Posterior vena cava (tissue), 2 donors: ENCODE measurements at regions not wholly inside any gene's neighbourhood (a gene's known extent, or its start where the extent isn't known, plus 50 kb on each side); places are given as distances from the start of the nearest gene placed in this dataset.

ENCODE experiments used
- DNase-seq: peaks from one replicate; pipeline ENCODE4 v3.0.0-alpha.2; 2020; ENCODE audit warnings: low spot score
- intact Hi-C, 2 donors: fragments of 100-400 bp; cut with DNase I; formaldehyde crosslinking; loops; one replicate each; pipeline versions ENCODE4 v1.14.1 to v1.14.2; 2022 to 2023
- donor health status: DM: yes; HTN: yes; CAD: no.
- donor health status: DM: yes; HTN: yes; CAD: no.

- intact Hi-C loops = no loop called here
Measured at GRCh38 chrX:82041034-82041433, 839.1 kb downstream of the SH3BGRL start.

GRCh38 chrX:82058728-82059127, 856.8 kb downstream of the SH3BGRL start:
- intact Hi-C loops = no loop called here
- DNase-seq = no peak

More at GRCh38 chrX:82041034-82041433, 839.1 kb downstream of the SH3BGRL start:
- no peak for DNase-seq

DNA sequence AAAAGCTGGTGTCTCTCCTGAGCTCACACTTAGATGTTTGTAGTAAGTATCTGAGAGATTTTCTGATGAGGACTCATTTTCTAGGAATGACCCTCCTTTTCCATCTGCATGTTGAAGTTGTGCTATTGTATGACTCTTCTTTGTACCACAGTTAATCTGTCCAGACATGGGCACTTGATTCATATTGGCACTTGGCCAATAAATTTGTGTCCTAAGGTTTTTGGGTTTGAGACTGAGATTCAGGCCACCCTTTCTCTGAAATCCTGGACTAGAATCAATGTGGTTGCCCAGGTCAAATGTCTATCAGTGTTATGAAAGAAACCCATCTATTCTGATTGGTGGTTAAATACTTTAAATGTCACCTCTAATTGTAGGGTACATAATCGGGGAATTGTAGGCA, 869.0 kb downstream of the SH3BGRL start:
- intact Hi-C loops = no loop called here
- no peak for DNase-seq

DNA sequence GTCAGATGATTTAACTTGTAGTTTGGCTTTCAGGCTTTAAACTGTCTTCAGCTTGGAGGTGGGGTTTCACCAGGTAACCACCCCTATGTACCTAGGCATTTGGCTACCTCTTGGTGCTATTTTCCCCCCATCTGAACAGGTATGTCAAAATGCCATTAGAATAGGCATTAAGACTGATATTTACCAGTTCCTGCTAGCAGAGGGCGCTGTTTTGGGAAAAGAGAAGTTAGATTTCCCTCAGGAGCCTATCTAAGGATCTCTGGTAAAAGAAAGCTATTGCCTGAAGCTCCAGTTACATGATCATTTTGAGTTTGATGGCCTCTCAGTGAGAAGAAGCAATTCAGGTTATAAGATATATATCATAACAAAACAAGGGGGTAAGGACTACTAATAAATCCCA, 879.1 kb downstream of the SH3BGRL start:
- DNase-seq = no peak
- intact Hi-C loops = no loop called here

- intact Hi-C loops = no loop called here
- no peak for DNase-seq
Measured at GRCh38 chrX:82087699-82088098, 885.8 kb downstream of the SH3BGRL start.

DNA sequence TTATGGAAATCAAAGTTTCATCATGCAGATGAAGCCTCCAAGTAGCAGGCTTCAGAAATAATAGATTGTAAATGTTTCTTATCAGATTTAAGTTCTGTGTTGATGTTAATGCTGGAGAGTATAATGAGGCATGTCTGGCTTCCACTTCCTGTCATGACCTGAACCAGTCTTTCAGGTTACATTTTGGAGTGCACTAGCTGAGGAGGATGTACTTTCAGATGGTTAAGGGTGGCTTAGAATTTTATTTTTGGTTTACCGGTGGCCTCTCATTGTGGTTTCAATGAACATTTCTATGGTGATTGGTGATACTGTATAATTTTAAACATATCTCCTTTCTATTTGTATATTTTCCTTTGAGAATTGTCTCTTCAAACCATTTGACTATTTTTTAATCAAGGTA, 890.4 kb downstream of the SH3BGRL start:
- intact Hi-C loops = no loop called here
- DNase-seq = no peak

- intact Hi-C loops = no loop called here
Measured at GRCh38 chrX:82125103-82125502, 923.2 kb downstream of the SH3BGRL start.

DNA sequence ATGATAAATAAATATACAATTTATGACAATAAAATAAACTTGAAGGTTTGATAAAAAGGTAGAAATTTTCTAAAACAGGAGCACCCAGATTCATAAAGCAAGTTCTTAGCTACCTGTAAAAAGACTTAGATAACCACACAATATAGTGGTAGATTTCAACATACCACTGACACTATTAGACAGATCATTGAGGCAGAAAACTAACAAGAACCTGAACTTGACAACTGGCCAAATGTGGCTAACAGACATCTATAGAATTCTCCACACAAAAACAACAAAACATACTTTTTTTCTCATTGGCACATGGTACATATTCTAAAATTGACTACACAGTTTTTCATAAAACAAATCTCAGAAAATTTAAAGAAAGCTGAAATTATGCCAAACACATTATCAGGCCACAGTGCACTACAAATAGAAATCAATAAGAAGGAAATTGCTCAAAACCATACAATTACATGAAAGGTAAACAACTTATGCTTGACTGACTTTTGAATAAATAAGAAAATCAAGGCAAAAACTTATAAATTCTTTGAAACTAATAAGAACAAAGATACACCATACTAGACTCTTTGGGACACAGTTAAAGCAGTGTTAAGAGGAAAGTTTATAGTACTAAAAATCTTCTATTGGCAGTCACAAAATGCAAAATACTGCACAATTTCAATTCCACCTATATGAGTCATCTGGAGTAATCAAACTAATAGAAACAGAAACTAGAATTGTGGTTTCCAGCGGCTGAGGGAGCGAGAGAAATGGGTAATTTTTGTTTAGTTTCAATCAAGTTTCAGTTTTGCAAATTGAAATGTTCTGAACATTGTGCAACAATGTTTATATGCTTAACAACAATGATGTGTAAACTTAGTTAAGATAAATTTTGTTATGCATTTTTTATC, 925.6 kb downstream of the SH3BGRL start:
- DNase-seq = no peak
- intact Hi-C loops = no loop called here

More at GRCh38 chrX:82125103-82125502, 923.2 kb downstream of the SH3BGRL start:
- no peak for DNase-seq

DNA sequence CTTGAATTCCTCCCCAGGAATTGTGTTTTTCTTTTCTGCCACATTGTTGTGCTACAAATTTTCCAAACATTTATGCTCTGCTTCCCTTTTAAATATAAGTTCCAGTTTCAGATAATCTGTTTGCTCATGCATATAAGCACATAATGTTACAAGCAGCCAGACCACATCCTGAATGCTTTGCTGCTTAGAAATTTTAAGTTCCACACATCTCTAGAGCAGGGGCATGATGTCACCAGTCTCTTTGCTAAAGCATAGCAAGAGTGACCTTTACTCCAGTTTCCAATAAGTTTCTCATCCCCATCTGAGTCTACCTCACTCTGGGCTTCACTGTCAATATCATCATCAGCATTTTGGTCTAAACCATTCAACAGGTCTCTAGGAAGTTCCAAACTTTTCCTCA, 932.5 kb downstream of the SH3BGRL start:
- DNase-seq = no peak
- intact Hi-C loops = no loop called here

- intact Hi-C loops = no loop called here
- no peak for DNase-seq
Measured at GRCh38 chrX:82141942-82142341, 940.0 kb downstream of the SH3BGRL start.

- intact Hi-C loops = no loop called here
- no peak for DNase-seq
Measured at GRCh38 chrX:82161195-82161594, 959.3 kb downstream of the SH3BGRL start.

DNA sequence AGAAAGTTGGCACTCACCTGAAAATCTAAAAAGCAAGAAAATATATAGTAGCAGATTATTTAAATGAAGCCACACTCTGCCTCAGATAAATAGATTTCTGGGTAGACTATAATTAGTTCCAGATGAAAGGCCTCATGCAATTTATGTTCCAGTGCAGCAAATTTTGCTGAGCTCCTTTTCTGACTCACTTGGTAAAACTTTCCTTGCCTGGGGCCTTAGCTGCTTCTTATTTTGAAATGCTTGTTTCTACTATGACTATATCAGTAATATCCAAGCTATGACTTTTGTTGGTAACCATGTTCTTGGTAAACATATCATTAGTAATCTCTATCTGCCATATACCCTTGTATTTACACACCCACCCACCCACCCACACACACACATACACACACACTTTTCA, 961.8 kb downstream of the SH3BGRL start:
- DNase-seq = no peak
- intact Hi-C loops = no loop called here

DNA sequence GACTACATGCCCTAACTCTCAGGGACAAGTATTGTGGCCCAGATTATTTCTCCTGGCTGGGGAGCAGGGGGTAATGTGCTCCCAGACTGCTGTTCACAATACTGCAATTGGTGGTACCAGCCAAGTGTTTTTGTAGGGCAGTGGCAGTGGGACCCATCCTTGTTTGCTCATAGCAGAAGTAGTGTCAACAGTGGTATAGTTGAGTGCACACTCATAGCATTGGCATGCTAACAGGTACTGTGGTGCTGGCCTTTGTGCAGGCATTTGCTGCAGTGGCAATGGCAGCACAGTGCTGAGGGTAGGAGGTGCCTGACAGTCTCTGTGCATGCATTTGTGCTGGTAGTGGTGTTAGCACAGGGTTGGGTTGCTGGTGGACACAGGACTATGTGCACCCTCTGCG, 995.0 kb downstream of the SH3BGRL start:
- intact Hi-C loops = no loop called here

GRCh38 chrX:82208975-82209374, 1007.1 kb downstream of the SH3BGRL start:
- intact Hi-C loops = no loop called here
- DNase-seq = no peak

More for the DNA sequence above, 995.0 kb downstream of the SH3BGRL start:
- no peak for DNase-seq

- intact Hi-C loops = no loop called here
- no peak for DNase-seq
Measured at GRCh38 chrX:82218361-82218760, 1016.5 kb downstream of the SH3BGRL start.

DNA sequence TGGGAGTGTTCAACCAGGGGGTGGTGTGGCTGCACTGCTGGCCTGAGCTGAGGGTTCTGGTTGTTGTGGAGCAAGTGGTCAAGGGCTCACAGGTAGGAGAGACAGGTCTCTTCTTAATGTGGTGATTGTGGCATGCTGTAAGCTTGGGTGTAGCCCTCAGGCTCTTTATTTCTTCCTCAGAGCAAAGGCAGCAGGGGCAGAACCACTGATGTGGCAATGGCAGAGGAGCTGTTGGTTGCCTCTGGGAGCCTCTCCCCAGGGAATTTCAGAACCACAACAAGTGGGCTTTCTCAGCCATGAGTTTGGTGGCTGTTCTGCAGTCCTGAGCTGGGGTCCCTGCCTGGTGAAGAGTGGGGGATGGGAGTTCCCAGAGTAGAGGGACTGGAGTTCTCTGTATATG, 1017.2 kb downstream of the SH3BGRL start:
- intact Hi-C loops = no loop called here
- DNase-seq = no peak

DNA sequence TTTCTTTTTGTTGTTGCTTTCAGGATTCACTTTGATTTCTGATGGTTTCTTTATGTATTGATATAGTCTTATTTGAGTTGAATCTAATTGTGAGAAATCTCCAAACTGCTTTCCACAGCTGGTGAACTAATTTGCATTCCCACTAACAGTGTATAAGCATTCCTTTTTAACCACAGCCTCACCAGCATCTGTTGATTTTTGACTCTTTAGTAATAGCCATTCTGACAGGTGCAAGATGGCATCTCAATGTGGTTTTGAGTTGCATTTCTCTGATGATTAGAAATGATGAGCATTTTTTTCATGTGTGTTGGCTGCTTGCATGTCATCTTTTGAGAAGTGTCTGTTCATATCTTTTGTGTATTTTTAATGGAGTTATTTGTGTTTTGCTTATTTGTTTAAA, 1023.1 kb downstream of the SH3BGRL start:
- DNase-seq = no peak
- intact Hi-C loops = no loop called here

GRCh38 chrX:82230013-82230412, 1028.1 kb downstream of the SH3BGRL start:
- DNase-seq = no peak
- intact Hi-C loops = no loop called here

- intact Hi-C loops = no loop called here
- no peak for DNase-seq
Measured at GRCh38 chrX:82232679-82233078, 1030.8 kb downstream of the SH3BGRL start.

DNA sequence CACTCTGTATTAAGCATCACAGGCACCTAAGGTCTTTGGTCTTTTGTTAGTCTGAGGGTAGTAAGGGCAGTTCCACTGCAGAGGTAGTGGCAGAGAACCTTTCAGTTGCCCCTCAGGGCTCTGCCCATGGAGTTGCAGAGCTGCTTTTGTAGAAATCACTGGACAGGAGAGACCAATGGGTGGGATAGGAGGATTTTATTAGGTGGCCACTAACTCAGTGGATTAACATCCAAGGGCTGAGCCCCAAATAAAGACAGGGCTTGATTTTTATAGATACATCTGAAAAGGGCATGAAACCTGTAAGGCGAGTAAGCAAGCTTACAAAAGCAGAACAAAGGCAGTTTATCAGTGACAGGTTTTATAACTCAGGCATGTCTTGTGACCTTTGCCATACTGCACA, 1035.4 kb downstream of the SH3BGRL start:
- no peak for DNase-seq
- intact Hi-C loops = no loop called here
